GM12878 (cell line): ENCODE measurements at regions not wholly inside any gene's neighbourhood (a gene's known extent, or its start where the extent isn't known, plus 50 kb on each side); places are given as distances from the start of the nearest gene placed in this dataset.

ENCODE experiments used
- ATAC-seq: fragments of 200-7000 bp; cut with Tn5 transposase; 3 replicates; pipeline ENCODE4 v1.9.1; 2020; ENCODE audit warnings: mild to moderate bottlenecking, moderate library complexity
- BruUV-seq: library from RNA; stranded (reverse); fragments of 400-500 nt; replicated peaks from 2 replicates; lab custom pipeline; 2021; lab: Mats Ljungman, UMichigan
- CTCF ChIA-PET: fragments of 300-600 bp; sonication (Branson Sonifier 250); formaldehyde crosslinking; extraction: SDS; loops from one replicate; lab custom pipeline; 2021; ENCODE audit warnings: inconsistent platforms; lab: Yijun Ruan, JAX
- POLR2A ChIA-PET: fragments of 350-600 bp; formaldehyde crosslinking; extraction: SDS; loops from one replicate; lab custom pipeline; 2021; ENCODE audit warnings: inconsistent platforms; lab: Charles Lee
- RAD21 ChIA-PET: fragments of 300-600 bp; sonication (Branson Sonifier 250); formaldehyde crosslinking; loops from one replicate; lab custom pipeline; 2023; ENCODE audit warnings: antibody characterized with exemption; ENCODE audit not compliant: unreplicated experiment; lab: Charles Lee
- SMC1A ChIA-PET: fragments of 300-600 bp; sonication (Branson Sonifier 250); formaldehyde crosslinking; loops from one replicate; lab custom pipeline; 2023; ENCODE audit not compliant: unreplicated experiment, uncharacterized antibody; lab: Charles Lee
- DNase-seq: peaks from one replicate; pipeline ENCODE4 v3.0.0-alpha.2; 2011; ENCODE audit warnings: low read depth, low spot score
- FAIRE-seq: peaks from 3 replicates; lab custom pipeline; 2011; peaks lifted over from hg19 to GRCh38; lab: Jason Lieb, UNC
- H2AFZ ChIP-seq: 2 replicates; pipeline ENCODE4 v1.6.0; 2011; ENCODE audit warnings: low read depth, low read length, control low read depth; ENCODE audit not compliant: control insufficient read depth
- H3K27ac ChIP-seq: 2 replicates; pipeline ENCODE4 v1.5.1; 2011; ENCODE audit warnings: control low read depth; ENCODE audit not compliant: control insufficient read depth, insufficient read depth
- H3K27me3 ChIP-seq, 2 experiments: replicated peaks in 1 of 2; 2 replicates each; pipeline versions ENCODE4 v1.6.0 to v1.6.1; 2011; ENCODE audit warnings: low read length in 1 of 2; ENCODE audit not compliant: control insufficient read depth in 2 of 2, insufficient read depth in 2 of 2
- H3K36me3 ChIP-seq, 2 experiments: 2 replicates each; pipeline ENCODE4 v1.5.1; 2011; ENCODE audit warnings: low read length in 1 of 2; ENCODE audit not compliant: control insufficient read depth in 2 of 2, insufficient read depth in 2 of 2
- H3K4me1 ChIP-seq: 2 replicates; pipeline ENCODE4 v1.6.1; 2011; ENCODE audit warnings: mild to moderate bottlenecking, low read length, moderate library complexity, mixed read lengths; ENCODE audit not compliant: control insufficient read depth, insufficient read depth
- H3K4me2 ChIP-seq: 2 replicates; pipeline ENCODE4 v1.6.0; 2011; ENCODE audit warnings: control low read depth; ENCODE audit not compliant: control insufficient read depth, insufficient read depth
- H3K4me3 ChIP-seq: fragments of 200-600 bp; sonication (generic); 2 replicates; pipeline ENCODE4 v1.5.1; 2016
- H3K79me2 ChIP-seq: 2 replicates; pipeline ENCODE4 v1.6.0; 2011; ENCODE audit warnings: low read length; ENCODE audit not compliant: control insufficient read depth, insufficient read depth
- H3K9ac ChIP-seq: 2 replicates; pipeline ENCODE4 v1.8.0; 2011; ENCODE audit warnings: low read length, control low read depth, mixed read lengths; ENCODE audit not compliant: control insufficient read depth, insufficient read depth
- H3K9me3 ChIP-seq: replicated peaks from 3 replicates; pipeline ENCODE4 v1.5.1; 2011; ENCODE audit warnings: mild to moderate bottlenecking, low read length; ENCODE audit not compliant: control insufficient read depth, insufficient read depth
- H4K20me1 ChIP-seq: 2 replicates; pipeline ENCODE4 v1.6.0; 2011; ENCODE audit not compliant: control insufficient read depth, insufficient read depth
- CHD1 ChIP-seq: IDR thresholded peaks from 2 replicates; pipeline ENCODE4 v1.6.1; 2012; ENCODE audit warnings: low read depth, low read length, improper control_type of control experiment
- NR2C1 ChIP-seq: fragments of 450-650 bp; IDR thresholded peaks from 2 replicates; pipeline ENCODE4 v1.6.1; 2017; ENCODE audit warnings: antibody characterized with exemption, mild to moderate bottlenecking, moderate library complexity
- SIN3A ChIP-seq: IDR thresholded peaks from 2 replicates; pipeline ENCODE4 v1.6.1; 2012; ENCODE audit warnings: low read depth, low read length, improper control_type of control experiment
- WGBS: methylation state at CpG from one replicate; pipeline ENCODE4 v1.1.6; 2016; ENCODE audit warnings: low lambda C conversion rate; ENCODE audit not compliant: insufficient replicate concordance, insufficient coverage; ENCODE audit errors: missing lambda C conversion rate; 5-methylcytosine and 5-hydroxymethylcytosine counted together
- in situ Hi-C: fragments of 300-500 bp; cut with MboI; formaldehyde crosslinking; loops from 9 replicates; pipeline ENCODE4 v1.14.3; 2018; ENCODE audit warnings: mixed read lengths
- intact Hi-C: fragments of 100-400 bp; cut with micrococcal nuclease; formaldehyde crosslinking; loops from one replicate; pipeline ENCODE4 v1.14.2; 2022; ENCODE audit not compliant: unreplicated experiment
- TF ChIP-seq, protein P1 (sequence below): fragments of 450-650 bp; IDR thresholded peaks from 2 replicates; pipeline ENCODE4 v1.6.1; 2016; ENCODE audit warnings: mild to moderate bottlenecking, moderate library complexity, borderline replicate concordance
- TF ChIP-seq, protein P2 (sequence below): fragments of 450-650 bp; IDR thresholded peaks from 2 replicates; pipeline ENCODE4 v1.6.1; 2017; ENCODE audit warnings: mild to moderate bottlenecking
- TF ChIP-seq, protein P3 (sequence below): fragments of 450-650 bp; formaldehyde crosslinking; IDR thresholded peaks from 2 replicates; pipeline ENCODE4 v1.5.0; 2022; ENCODE audit warnings: mild to moderate bottlenecking, missing genetic modification characterization

DNA sequence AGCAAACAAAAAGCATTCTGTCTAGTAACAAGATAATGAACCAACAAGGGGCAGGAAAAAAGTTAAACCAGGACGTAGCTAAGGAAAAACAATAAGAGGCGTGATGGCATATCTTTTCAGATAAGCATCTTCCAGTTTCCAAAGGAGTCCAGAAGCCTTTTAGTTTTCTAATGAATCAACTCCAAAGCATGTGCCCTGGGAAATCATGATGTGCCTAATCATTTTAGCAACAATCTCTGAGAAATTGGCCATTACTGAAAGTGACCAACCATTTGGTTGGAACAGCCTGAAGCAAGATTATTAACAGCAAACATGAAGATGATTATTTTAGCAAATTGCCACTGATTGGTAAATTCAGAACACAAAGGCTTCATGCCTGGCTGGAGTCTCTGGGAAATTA is 440.9 kb upstream of the MAF start:
- Histone ChIP-seq H3K4me3 (no peak overlapping the region), H3K4me2 (no peak overlapping the region), H3K4me1 (no peaks in the 10 kb centered on the region), H3K79me2 (no peaks in the 10 kb centered on the region), H3K27me3 (no peaks in the 10 kb centered on the region; a peak in 1 of 4 replicates), H2AFZ (no peak overlapping the region), H3K9me3 (no peaks in the 10 kb centered on the region), H3K36me3 (no peaks in the 10 kb centered on the region), H3K27ac (no peak overlapping the region), H4K20me1 (no peaks in the 10 kb centered on the region), H3K9ac (no peak overlapping the region)
- intact Hi-C loops = no loop called here
- ChIA-PET POLR2A (no interaction called here), CTCF (no interaction called here), SMC1A (interaction anchor here (1.2 kb wide), 1 partner anchor 10 kb away, joined by 3 read pairs; no protein-coding TSS in a partner anchor), RAD21 (no interaction called here)
- WGBS = 23% methylated on average over 2 of the region's 2 CpGs
- TF ChIP-seq CHD1 = no peak
- TF ChIP-seq SIN3A = no peak
- in situ Hi-C loops = no loop called here
- no peak for FAIRE-seq
- ATAC-seq = no peak
- BruUV-seq = no TSS peak
- no peak for DNase-seq

DNA sequence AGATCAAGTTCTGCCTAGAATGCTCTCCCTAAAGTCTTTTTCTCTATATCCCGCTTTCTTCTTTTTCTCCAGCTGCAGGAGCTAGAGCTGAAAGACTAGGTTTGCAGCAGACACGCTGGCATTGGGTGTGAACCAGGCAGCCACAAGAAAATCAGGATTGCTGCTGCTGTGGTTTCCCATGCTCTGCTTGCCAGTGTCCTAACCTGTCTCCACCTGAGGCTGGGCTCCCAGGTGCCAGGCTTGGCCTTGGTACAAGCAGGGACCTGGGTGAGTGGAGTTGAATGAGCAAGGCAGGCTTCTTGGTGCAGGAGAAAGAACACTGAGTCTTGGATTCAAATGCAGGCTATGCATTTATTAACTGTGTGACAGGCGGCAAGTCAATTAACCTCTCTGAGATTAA is 440.3 kb upstream of the MAF start:
- SMC1A ChIA-PET = interaction anchor here (1.2 kb wide), 1 partner anchor 11 kb away, joined by 3 read pairs; no protein-coding TSS in a partner anchor
- no peaks in the 10 kb centered on the region for H3K79me2 ChIP-seq

More for the DNA sequence above, 440.3 kb upstream of the MAF start:
- Histone ChIP-seq H2AFZ (no peak overlapping the region), H3K4me3 (no peak overlapping the region), H3K9me3 (no peaks in the 10 kb centered on the region), H3K4me2 (no peak overlapping the region), H4K20me1 (no peaks in the 10 kb centered on the region), H3K9ac (no peak overlapping the region), H3K36me3 (no peaks in the 10 kb centered on the region), H3K27me3 (no peaks in the 10 kb centered on the region; a peak in 1 of 4 replicates), H3K27ac (no peak overlapping the region), H3K4me1 (no peaks in the 10 kb centered on the region)
- no peak for DNase-seq
- no peak for FAIRE-seq
- ChIA-PET CTCF (no interaction called here), RAD21 (no interaction called here), POLR2A (no interaction called here)
- intact Hi-C loops = no loop called here
- in situ Hi-C loops = no loop called here
- 20% methylated on average over 3 of the region's 3 CpGs for WGBS
- TF ChIP-seq, protein P1, sequence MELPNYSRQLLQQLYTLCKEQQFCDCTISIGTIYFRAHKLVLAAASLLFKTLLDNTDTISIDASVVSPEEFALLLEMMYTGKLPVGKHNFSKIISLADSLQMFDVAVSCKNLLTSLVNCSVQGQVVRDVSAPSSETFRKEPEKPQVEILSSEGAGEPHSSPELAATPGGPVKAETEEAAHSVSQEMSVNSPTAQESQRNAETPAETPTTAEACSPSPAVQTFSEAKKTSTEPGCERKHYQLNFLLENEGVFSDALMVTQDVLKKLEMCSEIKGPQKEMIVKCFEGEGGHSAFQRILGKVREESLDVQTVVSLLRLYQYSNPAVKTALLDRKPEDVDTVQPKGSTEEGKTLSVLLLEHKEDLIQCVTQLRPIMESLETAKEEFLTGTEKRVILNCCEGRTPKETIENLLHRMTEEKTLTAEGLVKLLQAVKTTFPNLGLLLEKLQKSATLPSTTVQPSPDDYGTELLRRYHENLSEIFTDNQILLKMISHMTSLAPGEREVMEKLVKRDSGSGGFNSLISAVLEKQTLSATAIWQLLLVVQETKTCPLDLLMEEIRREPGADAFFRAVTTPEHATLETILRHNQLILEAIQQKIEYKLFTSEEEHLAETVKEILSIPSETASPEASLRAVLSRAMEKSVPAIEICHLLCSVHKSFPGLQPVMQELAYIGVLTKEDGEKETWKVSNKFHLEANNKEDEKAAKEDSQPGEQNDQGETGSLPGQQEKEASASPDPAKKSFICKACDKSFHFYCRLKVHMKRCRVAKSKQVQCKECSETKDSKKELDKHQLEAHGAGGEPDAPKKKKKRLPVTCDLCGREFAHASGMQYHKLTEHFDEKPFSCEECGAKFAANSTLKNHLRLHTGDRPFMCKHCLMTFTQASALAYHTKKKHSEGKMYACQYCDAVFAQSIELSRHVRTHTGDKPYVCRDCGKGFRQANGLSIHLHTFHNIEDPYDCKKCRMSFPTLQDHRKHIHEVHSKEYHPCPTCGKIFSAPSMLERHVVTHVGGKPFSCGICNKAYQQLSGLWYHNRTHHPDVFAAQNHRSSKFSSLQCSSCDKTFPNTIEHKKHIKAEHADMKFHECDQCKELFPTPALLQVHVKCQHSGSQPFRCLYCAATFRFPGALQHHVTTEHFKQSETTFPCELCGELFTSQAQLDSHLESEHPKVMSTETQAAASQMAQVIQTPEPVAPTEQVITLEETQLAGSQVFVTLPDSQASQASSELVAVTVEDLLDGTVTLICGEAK = no peak
- TF ChIP-seq, protein P2, sequence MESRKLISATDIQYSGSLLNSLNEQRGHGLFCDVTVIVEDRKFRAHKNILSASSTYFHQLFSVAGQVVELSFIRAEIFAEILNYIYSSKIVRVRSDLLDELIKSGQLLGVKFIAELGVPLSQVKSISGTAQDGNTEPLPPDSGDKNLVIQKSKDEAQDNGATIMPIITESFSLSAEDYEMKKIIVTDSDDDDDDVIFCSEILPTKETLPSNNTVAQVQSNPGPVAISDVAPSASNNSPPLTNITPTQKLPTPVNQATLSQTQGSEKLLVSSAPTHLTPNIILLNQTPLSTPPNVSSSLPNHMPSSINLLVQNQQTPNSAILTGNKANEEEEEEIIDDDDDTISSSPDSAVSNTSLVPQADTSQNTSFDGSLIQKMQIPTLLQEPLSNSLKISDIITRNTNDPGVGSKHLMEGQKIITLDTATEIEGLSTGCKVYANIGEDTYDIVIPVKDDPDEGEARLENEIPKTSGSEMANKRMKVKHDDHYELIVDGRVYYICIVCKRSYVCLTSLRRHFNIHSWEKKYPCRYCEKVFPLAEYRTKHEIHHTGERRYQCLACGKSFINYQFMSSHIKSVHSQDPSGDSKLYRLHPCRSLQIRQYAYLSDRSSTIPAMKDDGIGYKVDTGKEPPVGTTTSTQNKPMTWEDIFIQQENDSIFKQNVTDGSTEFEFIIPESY = no peak
- no peak for TF ChIP-seq NR2C1
- TF ChIP-seq, protein P3, sequence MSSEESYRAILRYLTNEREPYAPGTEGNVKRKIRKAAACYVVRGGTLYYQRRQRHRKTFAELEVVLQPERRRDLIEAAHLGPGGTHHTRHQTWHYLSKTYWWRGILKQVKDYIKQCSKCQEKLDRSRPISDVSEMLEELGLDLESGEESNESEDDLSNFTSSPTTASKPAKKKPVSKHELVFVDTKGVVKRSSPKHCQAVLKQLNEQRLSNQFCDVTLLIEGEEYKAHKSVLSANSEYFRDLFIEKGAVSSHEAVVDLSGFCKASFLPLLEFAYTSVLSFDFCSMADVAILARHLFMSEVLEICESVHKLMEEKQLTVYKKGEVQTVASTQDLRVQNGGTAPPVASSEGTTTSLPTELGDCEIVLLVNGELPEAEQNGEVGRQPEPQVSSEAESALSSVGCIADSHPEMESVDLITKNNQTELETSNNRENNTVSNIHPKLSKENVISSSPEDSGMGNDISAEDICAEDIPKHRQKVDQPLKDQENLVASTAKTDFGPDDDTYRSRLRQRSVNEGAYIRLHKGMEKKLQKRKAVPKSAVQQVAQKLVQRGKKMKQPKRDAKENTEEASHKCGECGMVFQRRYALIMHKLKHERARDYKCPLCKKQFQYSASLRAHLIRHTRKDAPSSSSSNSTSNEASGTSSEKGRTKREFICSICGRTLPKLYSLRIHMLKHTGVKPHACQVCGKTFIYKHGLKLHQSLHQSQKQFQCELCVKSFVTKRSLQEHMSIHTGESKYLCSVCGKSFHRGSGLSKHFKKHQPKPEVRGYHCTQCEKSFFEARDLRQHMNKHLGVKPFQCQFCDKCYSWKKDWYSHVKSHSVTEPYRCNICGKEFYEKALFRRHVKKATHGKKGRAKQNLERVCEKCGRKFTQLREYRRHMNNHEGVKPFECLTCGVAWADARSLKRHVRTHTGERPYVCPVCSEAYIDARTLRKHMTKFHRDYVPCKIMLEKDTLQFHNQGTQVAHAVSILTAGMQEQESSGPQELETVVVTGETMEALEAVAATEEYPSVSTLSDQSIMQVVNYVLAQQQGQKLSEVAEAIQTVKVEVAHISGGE (CRISPR knock-in tag) = no peak
- no peak for ATAC-seq
- no TSS peak for BruUV-seq
